GM12878 (cell line): ENCODE measurements at regions not wholly inside any gene's neighbourhood (a gene's known extent, or its start where the extent isn't known, plus 50 kb on each side); places are given as distances from the start of the nearest gene placed in this dataset.

Experiments used
- ATAC-seq: fragments of 200-7000 bp; cut with Tn5 transposase; 3 replicates; pipeline ENCODE4 v1.9.1; 2020; ENCODE audit warnings: mild to moderate bottlenecking, moderate library complexity
- BruUV-seq: library from RNA; stranded (reverse); fragments of 400-500 nt; replicated peaks from 2 replicates; lab custom pipeline; 2021; lab: Mats Ljungman, UMichigan
- CTCF ChIA-PET: fragments of 300-600 bp; sonication (Branson Sonifier 250); formaldehyde crosslinking; extraction: SDS; loops from one replicate; lab custom pipeline; 2021; ENCODE audit warnings: inconsistent platforms; lab: Yijun Ruan, JAX
- POLR2A ChIA-PET: fragments of 350-600 bp; formaldehyde crosslinking; extraction: SDS; loops from one replicate; lab custom pipeline; 2021; ENCODE audit warnings: inconsistent platforms; lab: Charles Lee
- RAD21 ChIA-PET: fragments of 300-600 bp; sonication (Branson Sonifier 250); formaldehyde crosslinking; loops from one replicate; lab custom pipeline; 2023; ENCODE audit warnings: antibody characterized with exemption; ENCODE audit not compliant: unreplicated experiment; lab: Charles Lee
- SMC1A ChIA-PET: fragments of 300-600 bp; sonication (Branson Sonifier 250); formaldehyde crosslinking; loops from one replicate; lab custom pipeline; 2023; ENCODE audit not compliant: unreplicated experiment, uncharacterized antibody; lab: Charles Lee
- DNase-seq: peaks from one replicate; pipeline ENCODE4 v3.0.0-alpha.2; 2011; ENCODE audit warnings: low read depth, low spot score
- FAIRE-seq: peaks from 3 replicates; lab custom pipeline; 2011; peaks lifted over from hg19 to GRCh38; lab: Jason Lieb, UNC
- H2AFZ ChIP-seq: 2 replicates; pipeline ENCODE4 v1.6.0; 2011; ENCODE audit warnings: low read depth, low read length, control low read depth; ENCODE audit not compliant: control insufficient read depth
- H3K27ac ChIP-seq: 2 replicates; pipeline ENCODE4 v1.5.1; 2011; ENCODE audit warnings: control low read depth; ENCODE audit not compliant: control insufficient read depth, insufficient read depth
- H3K27me3 ChIP-seq, 2 experiments: replicated peaks in 1 of 2; 2 replicates each; pipeline versions ENCODE4 v1.6.0 to v1.6.1; 2011; ENCODE audit warnings: low read length in 1 of 2; ENCODE audit not compliant: control insufficient read depth in 2 of 2, insufficient read depth in 2 of 2
- H3K36me3 ChIP-seq, 2 experiments: 2 replicates each; pipeline ENCODE4 v1.5.1; 2011; ENCODE audit warnings: low read length in 1 of 2; ENCODE audit not compliant: control insufficient read depth in 2 of 2, insufficient read depth in 2 of 2
- H3K4me1 ChIP-seq: 2 replicates; pipeline ENCODE4 v1.6.1; 2011; ENCODE audit warnings: mild to moderate bottlenecking, low read length, moderate library complexity, mixed read lengths; ENCODE audit not compliant: control insufficient read depth, insufficient read depth
- H3K4me2 ChIP-seq: 2 replicates; pipeline ENCODE4 v1.6.0; 2011; ENCODE audit warnings: control low read depth; ENCODE audit not compliant: control insufficient read depth, insufficient read depth
- H3K4me3 ChIP-seq: fragments of 200-600 bp; sonication (generic); 2 replicates; pipeline ENCODE4 v1.5.1; 2016
- H3K79me2 ChIP-seq: 2 replicates; pipeline ENCODE4 v1.6.0; 2011; ENCODE audit warnings: low read length; ENCODE audit not compliant: control insufficient read depth, insufficient read depth
- H3K9ac ChIP-seq: 2 replicates; pipeline ENCODE4 v1.8.0; 2011; ENCODE audit warnings: low read length, control low read depth, mixed read lengths; ENCODE audit not compliant: control insufficient read depth, insufficient read depth
- H3K9me3 ChIP-seq: replicated peaks from 3 replicates; pipeline ENCODE4 v1.5.1; 2011; ENCODE audit warnings: mild to moderate bottlenecking, low read length; ENCODE audit not compliant: control insufficient read depth, insufficient read depth
- H4K20me1 ChIP-seq: 2 replicates; pipeline ENCODE4 v1.6.0; 2011; ENCODE audit not compliant: control insufficient read depth, insufficient read depth
- ATF2 ChIP-seq: IDR thresholded peaks from 2 replicates; pipeline ENCODE4 v1.6.1; 2012; ENCODE audit warnings: low read length, inconsistent platforms
- ATF3 ChIP-seq: IDR thresholded peaks from 2 replicates; pipeline ENCODE4 v1.6.1; 2011; ENCODE audit warnings: low read depth, mild to moderate bottlenecking, low read length, moderate library complexity, borderline replicate concordance; ENCODE audit errors: extremely low read depth
- EP300 ChIP-seq, 2 experiments: fragments of 150-350 bp in 1 of 2; IDR thresholded peaks; 2 replicates each; pipeline ENCODE4 v1.6.1; 2011 to 2012; ENCODE audit warnings: low read depth in 2 of 2, low read length in 2 of 2, borderline replicate concordance in 1 of 2, improper control_type of control experiment in 1 of 2, inconsistent platforms in 1 of 2; ENCODE audit not compliant: control insufficient read depth in 1 of 2
- FOXM1 ChIP-seq: IDR thresholded peaks from 2 replicates; pipeline ENCODE4 v1.6.1; 2012; ENCODE audit warnings: low read depth, mild to moderate bottlenecking, inconsistent platforms, low read length, moderate library complexity
- GATAD2B ChIP-seq: fragments of 450-650 bp; conservative IDR thresholded peaks from 2 replicates; pipeline ENCODE4 v1.6.1; 2017; ENCODE audit warnings: low read depth, mild to moderate bottlenecking, moderate library complexity
- NFIC ChIP-seq: IDR thresholded peaks from 2 replicates; pipeline ENCODE4 v1.6.1; 2012; ENCODE audit warnings: low read depth, mild to moderate bottlenecking, inconsistent platforms, low read length, moderate library complexity
- SPI1 ChIP-seq: IDR thresholded peaks from 2 replicates; pipeline ENCODE4 v1.6.1; 2011; ENCODE audit warnings: low read depth, mild to moderate bottlenecking, low read length, moderate library complexity, borderline replicate concordance; ENCODE audit not compliant: insufficient read depth
- SREBF2 ChIP-seq: IDR thresholded peaks from 2 replicates; pipeline ENCODE4 v1.6.1; 2012; ENCODE audit warnings: mild to moderate bottlenecking, low read length
- SUPT20H ChIP-seq: IDR thresholded peaks from 2 replicates; pipeline ENCODE4 v1.6.1; 2011; ENCODE audit warnings: low read depth, mild to moderate bottlenecking, low read length, moderate library complexity, borderline replicate concordance; ENCODE audit not compliant: control insufficient read depth
- WRNIP1 ChIP-seq: IDR thresholded peaks from 2 replicates; pipeline ENCODE4 v1.6.1; 2011; ENCODE audit warnings: low read depth, low read length, improper control_type of control experiment, borderline replicate concordance
- WGBS: methylation state at CpG from one replicate; pipeline ENCODE4 v1.1.6; 2016; ENCODE audit warnings: low lambda C conversion rate; ENCODE audit not compliant: insufficient replicate concordance, insufficient coverage; ENCODE audit errors: missing lambda C conversion rate; 5-methylcytosine and 5-hydroxymethylcytosine counted together
- in situ Hi-C: fragments of 300-500 bp; cut with MboI; formaldehyde crosslinking; loops from 9 replicates; pipeline ENCODE4 v1.14.3; 2018; ENCODE audit warnings: mixed read lengths
- intact Hi-C: fragments of 100-400 bp; cut with micrococcal nuclease; formaldehyde crosslinking; loops from one replicate; pipeline ENCODE4 v1.14.2; 2022; ENCODE audit not compliant: unreplicated experiment

- Histone ChIP-seq H3K27ac (no peak overlapping the region), H3K4me3 (no peak overlapping the region), H3K9me3 (no peaks in the 10 kb centered on the region), H3K79me2 (no peaks in the 10 kb centered on the region), H3K4me2 (no peak overlapping the region), H3K36me3 (no peaks in the 10 kb centered on the region), H3K4me1 (no peaks in the 10 kb centered on the region; the same call in 1 of the 2 replicates), H4K20me1 (no peaks in the 10 kb centered on the region), H3K9ac (no peak overlapping the region), H3K27me3 (no peaks in the 10 kb centered on the region), H2AFZ (no peak overlapping the region)
- SMC1A ChIA-PET = no interaction called here
- no TSS peak for BruUV-seq
- CTCF ChIA-PET = no interaction called here
- DNase-seq (no peak), ATAC-seq (no peak), FAIRE-seq (no peak)
- intact Hi-C loops = no loop called here
- in situ Hi-C loops = no loop called here
- TF ChIP-seq SPI1 (peak; percentile 74), NFIC (no peak)
- POLR2A ChIA-PET = no interaction called here
- RAD21 ChIA-PET = no interaction called here
- WGBS = 35% methylated on average over 4 of the region's 4 CpGs
Observed at GRCh38 chr13:76656500-76656899, 229.7 kb downstream of the KCTD12 start.

GRCh38 chr13:76656056-76656455 is 230.1 kb downstream of the KCTD12 start:
- RAD21 ChIA-PET = no interaction called here
- DNase-seq = no peak
- no peaks in the 10 kb centered on the region for H3K9me3 ChIP-seq

More at GRCh38 chr13:76656056-76656455, 230.1 kb downstream of the KCTD12 start:
- Histone ChIP-seq H3K4me2 (no peak overlapping the region), H4K20me1 (no peaks in the 10 kb centered on the region), H3K9ac (no peak overlapping the region), H3K4me1 (no peaks in the 10 kb centered on the region; the same call in 1 of the 2 replicates), H3K27me3 (no peaks in the 10 kb centered on the region), H3K4me3 (no peak overlapping the region), H3K36me3 (no peaks in the 10 kb centered on the region), H3K27ac (no peak overlapping the region), H2AFZ (no peak overlapping the region), H3K79me2 (no peaks in the 10 kb centered on the region)
- no TSS peak for BruUV-seq
- in situ Hi-C loops = no loop called here
- POLR2A ChIA-PET = no interaction called here
- ATAC-seq (no peak), FAIRE-seq (no peak)
- TF ChIP-seq SUPT20H (no peak), FOXM1 (no peak), GATAD2B (no peak), WRNIP1 (no peak), ATF2 (no peak), ATF3 (no peak), EP300 (IDR thresholded peaks at IDR 0.05; ENCODE audit: borderline replicate concordance in 1 of 2, control insufficient read depth in 1 of 2, low read depth in 2 of 2, low read length in 2 of 2) (no peak), SREBF2 (no peak)
- 52% methylated on average over 2 of the region's 2 CpGs for WGBS
- SMC1A ChIA-PET = no interaction called here
- intact Hi-C loops = no loop called here
- CTCF ChIA-PET = no interaction called here
